ENCODE measurements at regions not wholly inside any gene's neighbourhood (a gene's known extent, or its start where the extent isn't known, plus 50 kb on each side); places are given as distances from the start of the nearest gene placed in this dataset.

DNA sequence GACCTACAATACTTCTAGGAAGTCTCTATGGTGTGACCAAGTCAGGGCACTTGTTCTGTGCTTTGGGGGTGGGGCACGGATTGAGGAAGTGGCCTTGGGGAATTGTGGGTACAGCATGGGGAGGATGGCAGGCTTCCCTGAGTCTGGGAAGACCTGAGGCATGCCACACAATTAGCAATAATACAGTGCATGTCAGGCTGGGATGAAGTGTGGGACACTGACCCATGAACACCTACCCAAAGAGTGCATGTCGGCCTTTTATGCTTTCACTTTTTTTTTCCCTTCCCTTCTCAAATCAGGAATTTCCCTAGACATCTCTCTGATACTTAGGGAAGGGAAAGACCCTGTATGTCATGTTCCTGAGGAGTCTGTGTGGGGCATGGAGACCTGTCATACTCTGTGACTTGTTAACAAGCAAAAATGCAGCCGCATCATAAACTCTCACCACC is 146.4 kb downstream of the PALM2AKAP2 start (continued):
- TF ChIP-seq, protein P1, sequence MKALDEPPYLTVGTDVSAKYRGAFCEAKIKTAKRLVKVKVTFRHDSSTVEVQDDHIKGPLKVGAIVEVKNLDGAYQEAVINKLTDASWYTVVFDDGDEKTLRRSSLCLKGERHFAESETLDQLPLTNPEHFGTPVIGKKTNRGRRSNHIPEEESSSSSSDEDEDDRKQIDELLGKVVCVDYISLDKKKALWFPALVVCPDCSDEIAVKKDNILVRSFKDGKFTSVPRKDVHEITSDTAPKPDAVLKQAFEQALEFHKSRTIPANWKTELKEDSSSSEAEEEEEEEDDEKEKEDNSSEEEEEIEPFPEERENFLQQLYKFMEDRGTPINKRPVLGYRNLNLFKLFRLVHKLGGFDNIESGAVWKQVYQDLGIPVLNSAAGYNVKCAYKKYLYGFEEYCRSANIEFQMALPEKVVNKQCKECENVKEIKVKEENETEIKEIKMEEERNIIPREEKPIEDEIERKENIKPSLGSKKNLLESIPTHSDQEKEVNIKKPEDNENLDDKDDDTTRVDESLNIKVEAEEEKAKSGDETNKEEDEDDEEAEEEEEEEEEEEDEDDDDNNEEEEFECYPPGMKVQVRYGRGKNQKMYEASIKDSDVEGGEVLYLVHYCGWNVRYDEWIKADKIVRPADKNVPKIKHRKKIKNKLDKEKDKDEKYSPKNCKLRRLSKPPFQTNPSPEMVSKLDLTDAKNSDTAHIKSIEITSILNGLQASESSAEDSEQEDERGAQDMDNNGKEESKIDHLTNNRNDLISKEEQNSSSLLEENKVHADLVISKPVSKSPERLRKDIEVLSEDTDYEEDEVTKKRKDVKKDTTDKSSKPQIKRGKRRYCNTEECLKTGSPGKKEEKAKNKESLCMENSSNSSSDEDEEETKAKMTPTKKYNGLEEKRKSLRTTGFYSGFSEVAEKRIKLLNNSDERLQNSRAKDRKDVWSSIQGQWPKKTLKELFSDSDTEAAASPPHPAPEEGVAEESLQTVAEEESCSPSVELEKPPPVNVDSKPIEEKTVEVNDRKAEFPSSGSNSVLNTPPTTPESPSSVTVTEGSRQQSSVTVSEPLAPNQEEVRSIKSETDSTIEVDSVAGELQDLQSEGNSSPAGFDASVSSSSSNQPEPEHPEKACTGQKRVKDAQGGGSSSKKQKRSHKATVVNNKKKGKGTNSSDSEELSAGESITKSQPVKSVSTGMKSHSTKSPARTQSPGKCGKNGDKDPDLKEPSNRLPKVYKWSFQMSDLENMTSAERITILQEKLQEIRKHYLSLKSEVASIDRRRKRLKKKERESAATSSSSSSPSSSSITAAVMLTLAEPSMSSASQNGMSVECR (CRISPR knock-in tag; IDR thresholded peaks at IDR 0.05; ENCODE audit: borderline replicate concordance) = no peak
- TF ChIP-seq MXD4 (CRISPR knock-in tag; IDR thresholded peaks at IDR 0.05; ENCODE audit: borderline replicate concordance) = no peak
- TF ChIP-seq, protein P2, sequence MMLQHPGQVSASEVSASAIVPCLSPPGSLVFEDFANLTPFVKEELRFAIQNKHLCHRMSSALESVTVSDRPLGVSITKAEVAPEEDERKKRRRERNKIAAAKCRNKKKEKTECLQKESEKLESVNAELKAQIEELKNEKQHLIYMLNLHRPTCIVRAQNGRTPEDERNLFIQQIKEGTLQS (CRISPR knock-in tag; conservative IDR thresholded peaks at IDR 0.05) = no peak
- TF ChIP-seq, protein P3, sequence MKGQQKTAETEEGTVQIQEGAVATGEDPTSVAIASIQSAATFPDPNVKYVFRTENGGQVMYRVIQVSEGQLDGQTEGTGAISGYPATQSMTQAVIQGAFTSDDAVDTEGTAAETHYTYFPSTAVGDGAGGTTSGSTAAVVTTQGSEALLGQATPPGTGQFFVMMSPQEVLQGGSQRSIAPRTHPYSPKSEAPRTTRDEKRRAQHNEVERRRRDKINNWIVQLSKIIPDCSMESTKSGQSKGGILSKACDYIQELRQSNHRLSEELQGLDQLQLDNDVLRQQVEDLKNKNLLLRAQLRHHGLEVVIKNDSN (CRISPR knock-in tag; IDR thresholded peaks at IDR 0.05) = no peak
- no peak for TF ChIP-seq SOX15 (CRISPR knock-in tag; IDR thresholded peaks at IDR 0.05)
- TF ChIP-seq, protein P4, sequence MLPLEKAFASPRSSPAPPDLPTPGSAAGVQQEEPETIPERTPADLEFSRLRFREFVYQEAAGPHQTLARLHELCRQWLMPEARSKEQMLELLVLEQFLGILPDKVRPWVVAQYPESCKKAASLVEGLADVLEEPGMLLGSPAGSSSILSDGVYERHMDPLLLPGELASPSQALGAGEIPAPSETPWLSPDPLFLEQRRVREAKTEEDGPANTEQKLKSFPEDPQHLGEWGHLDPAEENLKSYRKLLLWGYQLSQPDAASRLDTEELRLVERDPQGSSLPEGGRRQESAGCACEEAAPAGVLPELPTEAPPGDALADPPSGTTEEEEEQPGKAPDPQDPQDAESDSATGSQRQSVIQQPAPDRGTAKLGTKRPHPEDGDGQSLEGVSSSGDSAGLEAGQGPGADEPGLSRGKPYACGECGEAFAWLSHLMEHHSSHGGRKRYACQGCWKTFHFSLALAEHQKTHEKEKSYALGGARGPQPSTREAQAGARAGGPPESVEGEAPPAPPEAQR (CRISPR knock-in tag; IDR thresholded peaks at IDR 0.05) = no peak

DNA sequence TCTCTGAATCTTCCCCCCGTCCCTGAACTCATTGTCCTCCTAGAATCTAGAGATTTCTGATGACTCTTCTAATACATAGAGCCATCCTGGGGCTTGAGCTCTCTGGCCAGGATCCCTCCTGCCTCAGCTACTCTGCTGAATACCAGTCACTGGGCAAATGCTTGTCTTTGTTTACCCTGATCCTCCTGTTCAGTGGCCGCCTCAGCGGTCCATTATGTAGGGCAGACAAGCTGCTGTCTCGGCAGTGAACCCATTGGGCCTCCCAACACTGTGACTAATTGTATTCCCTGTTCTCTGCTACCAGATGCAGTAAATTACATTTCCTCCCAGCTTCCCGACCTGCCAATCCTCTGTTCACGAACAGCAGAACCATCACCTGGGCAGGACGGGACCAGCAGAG is 151.6 kb downstream of the PALM2AKAP2 start:
- TF ChIP-seq ZNF671 (CRISPR knock-in tag; IDR thresholded peaks at IDR 0.05) = no peak
- no peak for TF ChIP-seq NFE2L1 (CRISPR knock-in tag; IDR thresholded peaks at IDR 0.05)
- TF ChIP-seq, protein P5, sequence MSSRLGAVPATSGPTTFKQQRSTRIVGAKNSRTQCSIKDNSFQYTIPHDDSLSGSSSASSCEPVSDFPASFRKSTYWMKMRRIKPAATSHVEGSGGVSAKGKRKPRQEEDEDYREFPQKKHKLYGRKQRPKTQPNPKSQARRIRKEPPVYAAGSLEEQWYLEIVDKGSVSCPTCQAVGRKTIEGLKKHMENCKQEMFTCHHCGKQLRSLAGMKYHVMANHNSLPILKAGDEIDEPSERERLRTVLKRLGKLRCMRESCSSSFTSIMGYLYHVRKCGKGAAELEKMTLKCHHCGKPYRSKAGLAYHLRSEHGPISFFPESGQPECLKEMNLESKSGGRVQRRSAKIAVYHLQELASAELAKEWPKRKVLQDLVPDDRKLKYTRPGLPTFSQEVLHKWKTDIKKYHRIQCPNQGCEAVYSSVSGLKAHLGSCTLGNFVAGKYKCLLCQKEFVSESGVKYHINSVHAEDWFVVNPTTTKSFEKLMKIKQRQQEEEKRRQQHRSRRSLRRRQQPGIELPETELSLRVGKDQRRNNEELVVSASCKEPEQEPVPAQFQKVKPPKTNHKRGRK (CRISPR knock-in tag; IDR thresholded peaks at IDR 0.05; ENCODE audit: borderline replicate concordance) = no peak
- TF ChIP-seq, protein P2 (CRISPR knock-in tag; conservative IDR thresholded peaks at IDR 0.05) = no peak
- no peak for TF ChIP-seq ZNF219 (CRISPR knock-in tag; IDR thresholded peaks at IDR 0.05; ENCODE audit: borderline replicate concordance)
- no peak for TF ChIP-seq FOXP1 (CRISPR knock-in tag; IDR thresholded peaks at IDR 0.05; ENCODE audit: borderline replicate concordance)
- TF ChIP-seq, protein P6, sequence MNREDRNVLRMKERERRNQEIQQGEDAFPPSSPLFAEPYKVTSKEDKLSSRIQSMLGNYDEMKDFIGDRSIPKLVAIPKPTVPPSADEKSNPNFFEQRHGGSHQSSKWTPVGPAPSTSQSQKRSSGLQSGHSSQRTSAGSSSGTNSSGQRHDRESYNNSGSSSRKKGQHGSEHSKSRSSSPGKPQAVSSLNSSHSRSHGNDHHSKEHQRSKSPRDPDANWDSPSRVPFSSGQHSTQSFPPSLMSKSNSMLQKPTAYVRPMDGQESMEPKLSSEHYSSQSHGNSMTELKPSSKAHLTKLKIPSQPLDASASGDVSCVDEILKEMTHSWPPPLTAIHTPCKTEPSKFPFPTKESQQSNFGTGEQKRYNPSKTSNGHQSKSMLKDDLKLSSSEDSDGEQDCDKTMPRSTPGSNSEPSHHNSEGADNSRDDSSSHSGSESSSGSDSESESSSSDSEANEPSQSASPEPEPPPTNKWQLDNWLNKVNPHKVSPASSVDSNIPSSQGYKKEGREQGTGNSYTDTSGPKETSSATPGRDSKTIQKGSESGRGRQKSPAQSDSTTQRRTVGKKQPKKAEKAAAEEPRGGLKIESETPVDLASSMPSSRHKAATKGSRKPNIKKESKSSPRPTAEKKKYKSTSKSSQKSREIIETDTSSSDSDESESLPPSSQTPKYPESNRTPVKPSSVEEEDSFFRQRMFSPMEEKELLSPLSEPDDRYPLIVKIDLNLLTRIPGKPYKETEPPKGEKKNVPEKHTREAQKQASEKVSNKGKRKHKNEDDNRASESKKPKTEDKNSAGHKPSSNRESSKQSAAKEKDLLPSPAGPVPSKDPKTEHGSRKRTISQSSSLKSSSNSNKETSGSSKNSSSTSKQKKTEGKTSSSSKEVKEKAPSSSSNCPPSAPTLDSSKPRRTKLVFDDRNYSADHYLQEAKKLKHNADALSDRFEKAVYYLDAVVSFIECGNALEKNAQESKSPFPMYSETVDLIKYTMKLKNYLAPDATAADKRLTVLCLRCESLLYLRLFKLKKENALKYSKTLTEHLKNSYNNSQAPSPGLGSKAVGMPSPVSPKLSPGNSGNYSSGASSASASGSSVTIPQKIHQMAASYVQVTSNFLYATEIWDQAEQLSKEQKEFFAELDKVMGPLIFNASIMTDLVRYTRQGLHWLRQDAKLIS (CRISPR knock-in tag; IDR thresholded peaks at IDR 0.05; ENCODE audit: borderline replicate concordance) = no peak
- Mint-ChIP-seq H3K36me3 (no peaks in the 10 kb centered on the region), H3K4me1 (peaks cover 6% of the 10 kb centered on the region; the same call in 1 of the 2 replicates), H3K9me3 (no peaks in the 10 kb centered on the region), H3K27ac (no peak overlapping the region), H3K27me3 (ENCODE audit: low read depth) (no peaks in the 10 kb centered on the region), H3K4me3 (no peak overlapping the region)
- CTCF ChIA-PET = interaction anchor here (1.0 to 1.4 kb wide), 2 partner anchors 18 to 37 kb away, joined by 3 read pairs; no protein-coding TSS in a partner anchor
- DNase-seq (ENCODE audit: low spot score) = no peak
- POLR2A ChIA-PET = no interaction called here
- no peak for ATAC-seq

All from WTC11 (cell line).